Prostate gland (tissue), 2 donors: ENCODE measurements at regions not wholly inside any gene's neighbourhood (a gene's known extent, or its start where the extent isn't known, plus 50 kb on each side); places are given as distances from the start of the nearest gene placed in this dataset.

Source experiments
- DNase-seq: peaks from one replicate; pipeline ENCODE4 v3.0.0-alpha.2; 2019; ENCODE audit warnings: low spot score
- H3K27ac ChIP-seq, 2 donors: fragments of 200-600 bp; sonication (generic); 2 replicates each; pipeline ENCODE4 v1.5.1; 2017 to 2019
- H3K27me3 ChIP-seq: fragments of 200-600 bp; sonication (generic); replicated peaks from 2 replicates; pipeline ENCODE4 v1.5.1; 2019; ENCODE audit not compliant: insufficient read depth
- H3K36me3 ChIP-seq, 2 donors: fragments of 200-600 bp; sonication (generic); 1 replicate in 1 of 2; 2 replicates in 1 of 2; pipeline versions ENCODE4 v1.5.1 to v1.8.1; 2017 to 2019
- H3K4me1 ChIP-seq: fragments of 200-600 bp; sonication (generic); replicated peaks from 2 replicates; pipeline ENCODE4 v1.5.1; 2019
- H3K4me3 ChIP-seq, 2 donors: fragments of 200-600 bp; sonication (generic); 2 replicates each; pipeline ENCODE4 v1.5.1; 2017 to 2019
- H3K9me3 ChIP-seq: fragments of 200-600 bp; sonication (generic); 2 replicates; pipeline ENCODE4 v1.5.1; 2017
- CTCF ChIP-seq, 4 experiments: fragments of 200-600 bp in 2 of 4; fragments of 450-650 bp in 2 of 4; sonication (generic) in 2 of 4; IDR thresholded peaks; 1 replicate in 3 of 4; 2 replicates in 1 of 4; pipeline ENCODE4 v1.5.1; 2016 to 2019; ENCODE audit warnings: antibody characterized with exemption in 4 of 4, mild to moderate bottlenecking in 2 of 4, moderate library complexity in 2 of 4
- POLR2A ChIP-seq: fragments of 450-650 bp; IDR thresholded peaks from one replicate; pipeline ENCODE4 v1.6.1; 2016; ENCODE audit warnings: antibody characterized with exemption, mild to moderate bottlenecking
- POLR2AphosphoS5 ChIP-seq: sonication (generic); formaldehyde crosslinking; IDR thresholded peaks from one replicate; pipeline ENCODE4 v1.6.1; 2017; ENCODE audit warnings: antibody characterized with exemption
- WGBS: methylation state at CpG from one replicate; pipeline ENCODE4 v1.1.5; 2018; 5-methylcytosine and 5-hydroxymethylcytosine counted together
- intact Hi-C: fragments of 100-400 bp; cut with DNase I; formaldehyde crosslinking; loops from one replicate; pipeline ENCODE4 v1.14.2; 2022

- WGBS, result 26% methylated on average over 6 of the region's 6 CpGs
- H3K4me1 ChIP-seq, result no peaks in the 10 kb centered on the region
- intact Hi-C loops, result no loop called here
- DNase-seq, result no peak
- no peak overlapping the region for H3K27ac ChIP-seq
- no peaks in the 10 kb centered on the region for H3K9me3 ChIP-seq
- H3K36me3 ChIP-seq, result no peaks in the 10 kb centered on the region
- H3K4me3 ChIP-seq, result no peak overlapping the region
- TF ChIP-seq POLR2AphosphoS5 (no peak), POLR2A (no peak)
- H3K27me3 ChIP-seq, result no peaks in the 10 kb centered on the region
These were observed 1165.8 kb upstream of the ADGRL3 start for GRCh38 chr4:60034361-60034760.

GRCh38 chr4:60039908-60040307 is 1160.2 kb upstream of the ADGRL3 start:
- Histone ChIP-seq H3K27ac (no peak overlapping the region), H3K27me3 (no peaks in the 10 kb centered on the region), H3K9me3 (no peaks in the 10 kb centered on the region), H3K36me3 (no peaks in the 10 kb centered on the region), H3K4me1 (no peaks in the 10 kb centered on the region), H3K4me3 (no peak overlapping the region)
- intact Hi-C loops, result no loop called here
- 59% methylated on average over 2 of the region's 2 CpGs for WGBS
- DNase-seq, result no peak
- TF ChIP-seq CTCF (IDR thresholded peaks at IDR 0.05) (no peak), POLR2A (no peak), POLR2AphosphoS5 (no peak)

DNA sequence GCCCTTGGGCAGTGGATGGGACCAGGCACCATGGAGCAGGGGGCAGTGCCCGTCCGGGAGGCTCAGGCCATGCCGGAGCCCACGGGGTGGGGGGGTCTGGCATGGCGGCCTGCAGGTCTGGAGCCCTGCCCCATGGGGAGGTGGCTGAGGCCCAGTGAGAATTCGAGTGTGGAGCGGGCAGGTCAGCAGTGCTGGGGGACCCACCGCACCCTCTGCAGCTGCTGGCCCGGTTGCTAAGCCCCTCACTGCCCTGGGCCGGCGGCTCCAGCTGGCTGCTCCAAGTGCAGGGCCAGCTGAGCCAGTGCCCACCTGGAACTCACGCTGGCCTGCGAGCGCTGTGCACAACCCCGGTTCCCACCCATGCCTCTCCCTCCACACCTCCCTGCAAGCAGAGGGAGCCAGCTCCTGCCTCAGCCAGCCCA is 1157.9 kb upstream of the ADGRL3 start:
- H3K27ac ChIP-seq, result no peak overlapping the region
- no peak overlapping the region for H3K4me3 ChIP-seq
- intact Hi-C loops, result no loop called here
- H3K9me3 ChIP-seq, result no peaks in the 10 kb centered on the region
- 96% methylated on average over 13 of the region's 15 CpGs for WGBS
- H3K36me3 ChIP-seq, result no peaks in the 10 kb centered on the region
- DNase-seq, result no peak
- H3K27me3 ChIP-seq, result no peaks in the 10 kb centered on the region
- no peak for TF ChIP-seq POLR2A
- TF ChIP-seq CTCF (IDR thresholded peaks at IDR 0.05), result no peak
- TF ChIP-seq POLR2AphosphoS5, result no peak
- H3K4me1 ChIP-seq, result no peaks in the 10 kb centered on the region

DNA sequence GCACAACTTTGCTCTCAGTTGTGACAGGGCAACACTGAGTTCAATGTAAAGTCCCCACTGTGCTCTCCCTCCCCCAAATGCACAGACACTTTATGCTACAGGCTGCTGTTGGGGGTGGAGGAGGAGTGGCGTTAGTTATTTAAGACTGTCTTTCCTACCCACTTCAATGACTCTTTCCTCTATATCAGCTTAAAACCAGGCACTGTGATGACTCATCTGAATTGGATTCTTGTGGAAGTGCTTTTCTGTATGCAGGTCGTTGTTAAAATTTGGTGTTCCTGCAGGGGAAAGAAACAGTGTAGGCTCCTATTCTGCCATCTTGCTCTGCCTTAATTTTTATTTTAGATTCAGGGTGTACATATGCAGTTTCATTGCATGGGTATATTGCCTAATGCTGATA is 1157.2 kb upstream of the ADGRL3 start:
- no peak overlapping the region for H3K4me3 ChIP-seq
- H3K27me3 ChIP-seq, result no peaks in the 10 kb centered on the region
- H3K27ac ChIP-seq, result no peak overlapping the region
- DNase-seq, result no peak
- 80% methylated on average over 2 of the region's 2 CpGs for whole genome bisulfite sequencing
- H3K36me3 ChIP-seq, result no peaks in the 10 kb centered on the region
- intact Hi-C loops, result no loop called here
- TF ChIP-seq POLR2AphosphoS5 (no peak), CTCF (IDR thresholded peaks at IDR 0.05) (no peak), POLR2A (no peak)
- H3K4me1 ChIP-seq, result no peaks in the 10 kb centered on the region
- no peaks in the 10 kb centered on the region for H3K9me3 ChIP-seq

GRCh38 chr4:60078984-60079383 is 1121.1 kb upstream of the ADGRL3 start:
- DNase-seq, result no peak
- intact Hi-C loops, result no loop called here

More at GRCh38 chr4:60078984-60079383, 1121.1 kb upstream of the ADGRL3 start:
- Histone ChIP-seq H3K27me3 (no peaks in the 10 kb centered on the region), H3K9me3 (no peaks in the 10 kb centered on the region), H3K36me3 (no peaks in the 10 kb centered on the region), H3K4me3 (no peak overlapping the region), H3K27ac (no peak overlapping the region), H3K4me1 (no peaks in the 10 kb centered on the region)
- TF ChIP-seq CTCF (IDR thresholded peaks at IDR 0.05) (no peak), POLR2A (no peak), POLR2AphosphoS5 (no peak)
